ENCODE measurements at regions not wholly inside any gene's neighbourhood (a gene's known extent, or its start where the extent isn't known, plus 50 kb on each side); places are given as distances from the start of the nearest gene placed in this dataset.

GRCh38 chr12:19855851-19856250 is 416.6 kb downstream of the AEBP2 start:
- DNase-seq (ENCODE audit: low spot score) (no peak), ATAC-seq (no peak)

GRCh38 chr12:19856389-19856788 is 417.1 kb downstream of the AEBP2 start:
- no peak for DNase-seq (ENCODE audit: low spot score)
- no peak for ATAC-seq

- no peak for ATAC-seq
Observed at GRCh38 chr12:19857204-19857603, 417.9 kb downstream of the AEBP2 start.

GRCh38 chr12:19867151-19867550 is 427.9 kb downstream of the AEBP2 start:
- no peak for DNase-seq (ENCODE audit: low spot score)
- no peak for ATAC-seq

More at GRCh38 chr12:19857204-19857603, 417.9 kb downstream of the AEBP2 start:
- no peak for DNase-seq (ENCODE audit: low spot score)

GRCh38 chr12:19867970-19868369 is 428.7 kb downstream of the AEBP2 start:
- no peak for ATAC-seq

DNA sequence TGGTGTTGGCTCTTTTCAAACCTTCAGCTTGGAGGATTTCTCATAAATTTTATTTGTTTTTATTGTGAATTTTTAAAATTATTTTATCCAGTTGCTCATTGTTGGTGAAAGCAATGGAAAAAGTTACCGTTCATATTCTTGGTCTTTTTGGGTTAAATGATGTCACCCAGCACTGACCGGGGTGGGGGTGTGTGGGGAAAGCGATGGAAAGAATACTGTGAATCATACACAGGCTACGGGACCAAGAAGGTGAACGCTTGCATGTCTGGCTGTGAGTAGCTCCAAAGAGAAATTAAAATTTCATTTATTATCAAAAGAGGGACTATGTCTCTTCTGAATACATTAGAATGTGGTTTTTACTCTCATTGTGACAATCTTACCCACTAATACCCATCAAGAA is 430.1 kb downstream of the AEBP2 start:
- no peak for DNase-seq (ENCODE audit: low spot score)
- no peak for ATAC-seq

More at GRCh38 chr12:19867970-19868369, 428.7 kb downstream of the AEBP2 start:
- DNase-seq (ENCODE audit: low spot score): no peak

DNA sequence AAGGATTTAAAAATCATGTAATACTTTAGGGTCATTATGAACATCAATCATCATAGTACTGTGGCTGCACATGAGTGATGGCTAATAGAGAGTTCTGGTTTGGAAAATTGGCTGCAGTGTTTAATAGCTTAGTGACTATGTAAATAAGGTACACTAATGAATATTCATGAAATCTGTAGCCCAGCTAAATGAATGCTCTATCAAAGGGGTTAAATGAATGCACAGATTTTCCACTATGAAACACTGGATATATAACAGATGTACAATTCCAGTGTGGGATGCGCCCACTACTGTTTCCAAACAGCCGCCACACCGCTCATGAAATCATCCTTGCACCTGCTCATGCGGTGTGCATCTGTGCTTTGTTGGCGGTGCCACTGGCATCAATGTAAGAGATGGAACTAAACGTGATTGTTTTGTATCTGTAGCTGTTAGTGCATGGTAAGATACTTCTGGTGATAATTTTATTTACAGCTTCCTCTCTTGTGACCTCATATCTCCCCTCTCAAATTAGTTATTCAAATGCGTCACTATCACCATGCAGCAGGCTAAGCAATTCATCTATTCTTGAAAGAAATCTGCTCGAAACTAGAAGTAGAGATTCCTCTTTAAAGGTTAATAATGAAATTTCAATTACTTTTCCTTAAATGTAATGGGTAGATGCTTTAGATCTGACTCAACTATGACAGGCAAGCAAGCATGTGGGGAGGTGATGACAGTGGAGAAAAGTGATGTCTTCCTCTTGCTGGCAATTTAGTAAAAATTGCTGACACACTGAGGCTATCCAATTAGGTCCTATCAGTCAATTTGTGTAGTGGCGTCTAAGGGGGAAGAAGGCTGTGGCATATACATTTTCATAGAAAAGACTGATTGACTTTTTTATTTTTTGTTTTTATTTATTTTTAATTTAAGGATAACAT is 433.6 kb downstream of the AEBP2 start:
- DNase-seq (ENCODE audit: low spot score) (no peak), ATAC-seq (no peak)

GRCh38 chr12:19880076-19880475 is 440.8 kb downstream of the AEBP2 start:
- ATAC-seq: no peak
- DNase-seq (ENCODE audit: low spot score): no peak

- no peak for ATAC-seq
Observed at GRCh38 chr12:19880721-19881120, 441.4 kb downstream of the AEBP2 start.

DNA sequence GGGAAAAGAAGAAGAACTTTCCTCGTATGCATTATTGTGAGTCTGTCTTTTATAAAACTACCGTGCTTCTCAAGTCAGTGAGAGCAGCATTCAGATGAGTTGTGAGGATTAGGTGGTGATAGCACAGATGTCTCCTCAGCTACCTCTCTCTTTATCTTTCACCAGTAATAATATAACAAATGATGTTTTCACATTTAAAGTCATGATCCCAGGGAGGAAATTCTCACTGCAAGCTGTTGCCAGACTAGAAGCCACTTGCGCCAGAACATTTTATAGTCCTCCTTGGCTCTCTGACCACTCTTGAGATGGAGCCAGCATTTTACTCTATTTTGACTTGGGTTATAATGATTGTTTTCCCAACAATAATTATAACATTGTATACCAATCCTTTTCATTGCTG is 443.1 kb downstream of the AEBP2 start:
- no peak for ATAC-seq

More at GRCh38 chr12:19880721-19881120, 441.4 kb downstream of the AEBP2 start:
- DNase-seq (ENCODE audit: low spot score): no peak

DNA sequence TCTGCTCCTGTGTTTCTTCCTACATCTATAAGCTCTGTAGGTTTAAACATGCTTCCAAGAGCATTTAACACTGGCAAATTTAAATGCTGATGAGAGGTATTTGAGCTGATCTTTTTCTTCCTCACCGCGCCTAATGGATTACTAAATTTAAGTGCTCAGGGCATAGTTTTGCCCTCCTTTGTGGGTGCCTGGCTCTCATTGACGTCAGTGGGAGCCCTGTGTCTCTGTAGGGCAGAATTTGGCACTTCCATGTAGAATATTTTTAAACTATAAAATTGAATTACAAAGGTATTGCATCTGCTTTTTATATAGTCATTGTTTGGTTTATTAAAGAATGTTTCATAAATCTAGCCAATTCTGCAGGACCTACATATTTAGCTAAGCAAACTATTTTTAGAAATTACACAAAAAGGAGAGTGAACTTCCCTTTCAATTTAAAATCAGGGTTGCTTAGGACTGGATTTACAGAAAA is 444.8 kb downstream of the AEBP2 start:
- DNase-seq (ENCODE audit: low spot score) (no peak), ATAC-seq (no peak)

More for the DNA sequence above, 443.1 kb downstream of the AEBP2 start:
- no peak for DNase-seq (ENCODE audit: low spot score)

DNA sequence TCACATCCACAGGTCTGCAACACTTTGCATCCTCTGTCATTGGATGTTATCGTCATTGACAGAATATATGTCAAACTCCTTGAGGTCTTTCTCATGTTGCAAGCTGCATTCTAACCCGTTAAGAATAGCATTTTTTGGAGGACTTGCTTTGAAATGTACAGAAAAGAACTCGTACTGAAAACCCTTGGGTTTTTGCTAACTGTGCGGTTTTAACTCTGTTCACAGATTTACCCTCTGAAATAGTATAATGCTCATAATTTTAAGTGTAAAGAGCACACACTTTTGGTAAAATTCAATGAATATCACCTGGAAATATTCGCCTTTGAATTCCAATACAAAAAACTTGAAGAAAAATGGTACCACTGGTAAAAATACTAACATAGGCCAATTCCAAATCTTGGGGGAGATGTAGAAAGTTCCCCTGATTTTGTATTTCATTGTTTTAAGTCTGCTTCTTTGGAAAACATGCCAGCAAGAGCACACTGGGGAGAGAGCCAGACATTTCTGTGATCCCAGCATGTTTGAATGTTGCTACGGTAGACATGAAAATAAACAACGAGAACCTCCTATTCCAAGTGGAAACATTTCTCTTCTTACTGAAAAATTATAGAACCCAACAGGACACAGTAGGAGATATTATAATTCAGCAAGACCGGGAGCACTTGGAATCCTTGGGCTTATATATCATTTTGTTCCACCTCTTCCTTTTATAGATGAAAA is 446.0 kb downstream of the AEBP2 start:
- DNase-seq (ENCODE audit: low spot score) (no peak), ATAC-seq (peak; percentile 55)

- ATAC-seq (peak; percentile 93), DNase-seq (ENCODE audit: low spot score) (no peak)
Observed at GRCh38 chr12:19886065-19886464, 446.8 kb downstream of the AEBP2 start.

DNA sequence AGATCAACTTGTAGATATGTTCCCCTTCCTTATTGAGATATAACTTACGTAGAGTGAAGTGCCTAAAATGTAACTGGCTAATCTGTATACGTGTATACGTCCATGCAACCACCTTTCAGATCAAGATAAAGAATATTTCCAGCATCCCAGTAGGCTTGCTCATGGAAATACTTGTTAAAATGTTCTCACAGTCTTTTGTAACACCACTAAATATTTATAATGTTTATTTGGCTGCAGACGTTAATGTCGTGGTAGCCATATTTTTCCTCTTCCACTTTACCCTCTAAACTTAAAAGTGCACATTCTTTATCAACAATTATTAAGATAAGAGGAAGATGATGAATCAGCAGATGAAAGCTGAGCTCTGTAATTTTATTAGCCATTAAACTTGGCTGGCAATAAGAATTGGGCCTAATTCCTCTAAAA is 447.4 kb downstream of the AEBP2 start:
- no peak for DNase-seq (ENCODE audit: low spot score)

DNA sequence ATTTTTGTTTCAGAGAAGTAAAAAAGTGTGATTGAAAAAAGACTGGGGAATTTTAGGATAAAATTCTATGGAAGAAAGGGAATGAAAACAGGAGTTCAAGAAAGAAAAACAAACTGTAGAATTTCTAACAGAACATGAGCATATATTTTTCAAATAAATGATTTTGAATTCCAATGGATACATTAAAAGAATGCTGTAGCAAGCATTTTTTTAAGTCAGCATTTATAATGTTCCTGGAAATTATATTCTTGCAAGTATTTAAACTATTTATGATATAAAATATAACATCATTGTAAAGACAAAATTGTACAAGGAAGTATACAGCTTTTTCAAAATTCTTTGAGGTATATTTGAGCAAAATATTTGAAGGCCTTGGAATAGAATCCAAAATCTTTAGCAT is 450.7 kb downstream of the AEBP2 start:
- DNase-seq (ENCODE audit: low spot score): no peak
- no peak for ATAC-seq

More for the DNA sequence above, 447.4 kb downstream of the AEBP2 start:
- ATAC-seq: no peak

DNA sequence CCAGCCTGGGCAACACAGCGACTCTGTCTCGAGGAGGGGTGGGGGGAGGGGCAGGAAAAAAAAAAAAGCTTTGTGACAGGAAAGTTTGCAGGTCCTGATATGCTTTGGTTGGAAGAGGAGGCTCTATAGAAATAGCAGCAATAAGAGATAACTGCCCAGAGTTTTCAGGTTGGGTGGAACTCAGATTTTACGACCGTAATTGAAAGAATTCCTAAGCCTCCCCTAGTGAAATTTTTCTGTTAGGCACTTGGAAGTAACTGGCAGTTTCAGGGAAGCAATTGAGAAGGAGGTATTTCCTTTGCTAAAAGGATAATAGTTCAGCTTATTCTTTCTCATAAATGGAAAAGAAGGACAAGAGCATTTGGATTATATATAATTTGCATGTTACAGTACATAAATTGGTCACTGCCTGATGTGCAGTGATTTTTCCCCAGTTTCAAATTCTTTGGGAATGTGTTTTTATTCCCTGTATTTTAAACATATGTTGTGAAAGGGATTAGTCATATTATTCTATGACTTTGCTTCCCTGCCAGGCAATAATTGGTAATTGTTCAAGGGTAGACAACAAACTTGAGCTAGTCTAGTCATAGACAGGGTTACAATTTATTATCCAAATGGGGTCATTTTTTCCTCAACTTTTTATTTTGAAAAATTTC is 452.8 kb downstream of the AEBP2 start:
- no peak for ATAC-seq
- no peak for DNase-seq (ENCODE audit: low spot score)

- no peak for DNase-seq (ENCODE audit: low spot score)
Observed at GRCh38 chr12:19893514-19893913, 454.2 kb downstream of the AEBP2 start.

GRCh38 chr12:19894050-19894449 is 454.8 kb downstream of the AEBP2 start:
- ATAC-seq (no peak), DNase-seq (ENCODE audit: low spot score) (no peak)

More at GRCh38 chr12:19893514-19893913, 454.2 kb downstream of the AEBP2 start:
- peak; percentile 99 for ATAC-seq

- DNase-seq (ENCODE audit: low spot score): no peak
Observed at GRCh38 chr12:19894803-19895202, 455.5 kb downstream of the AEBP2 start.

DNA sequence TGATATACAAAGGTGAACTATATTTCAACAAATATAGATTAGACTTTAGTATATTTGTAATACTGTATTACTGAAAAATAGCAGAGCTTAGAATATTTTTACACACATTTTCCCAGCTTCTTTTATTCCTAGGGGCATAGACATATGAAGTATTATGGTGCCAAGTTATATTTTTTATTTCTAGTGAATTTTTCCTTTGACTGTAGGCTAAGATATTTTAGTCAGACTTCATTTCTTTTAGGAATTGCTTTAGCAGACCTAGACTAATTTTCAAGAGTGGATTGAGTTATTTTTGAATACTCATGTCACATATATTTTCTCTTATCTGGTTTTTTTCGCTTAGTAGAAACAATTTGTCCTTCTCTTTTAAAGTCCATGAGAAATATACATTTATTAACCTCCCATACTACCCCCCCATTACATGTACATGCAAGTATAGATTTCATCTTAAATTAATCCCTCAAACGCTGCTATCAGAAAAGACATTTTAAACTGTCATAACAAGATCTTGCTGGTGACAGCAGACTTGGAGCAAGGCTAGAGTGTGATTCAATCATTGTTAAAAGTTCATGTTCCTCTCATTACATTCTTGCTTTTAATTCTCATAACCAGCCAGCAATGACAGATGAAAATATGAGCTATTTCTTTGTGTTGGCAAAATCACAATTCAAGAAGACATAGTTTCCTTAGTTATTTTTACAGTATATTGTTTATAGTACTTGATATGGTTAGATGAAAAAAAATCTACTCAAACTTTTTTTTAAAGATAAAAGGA is 456.1 kb downstream of the AEBP2 start:
- no peak for ATAC-seq
- no peak for DNase-seq (ENCODE audit: low spot score)

More at GRCh38 chr12:19894803-19895202, 455.5 kb downstream of the AEBP2 start:
- ATAC-seq: no peak

All from left lobe of liver (tissue), 2 donors.